ENCODE measurements at regions not wholly inside any gene's neighbourhood (a gene's known extent, or its start where the extent isn't known, plus 50 kb on each side); places are given as distances from the start of the nearest gene placed in this dataset.

- TF ChIP-seq MAX (IDR thresholded peaks at IDR 0.05; ENCODE audit: low read depth, low read length): no peak
- TF ChIP-seq MYC (IDR thresholded peaks at IDR 0.05; ENCODE audit: low read depth, low read length): no peak
- TF ChIP-seq CTCF (IDR thresholded peaks at IDR 0.05; ENCODE audit: low read depth, low read length): no peak
- no peak for TF ChIP-seq POLR2A (IDR thresholded peaks at IDR 0.05; ENCODE audit: extremely low read depth, insufficient read length)
- H3K4me3 ChIP-seq (ENCODE audit: low read depth, low read length): no peak overlapping the region
- no peak for DNase-seq (ENCODE audit: low read depth)
These were observed 73.9 kb downstream of the MATN1 start for GRCh38 chr1:30649321-30649991.

DNA sequence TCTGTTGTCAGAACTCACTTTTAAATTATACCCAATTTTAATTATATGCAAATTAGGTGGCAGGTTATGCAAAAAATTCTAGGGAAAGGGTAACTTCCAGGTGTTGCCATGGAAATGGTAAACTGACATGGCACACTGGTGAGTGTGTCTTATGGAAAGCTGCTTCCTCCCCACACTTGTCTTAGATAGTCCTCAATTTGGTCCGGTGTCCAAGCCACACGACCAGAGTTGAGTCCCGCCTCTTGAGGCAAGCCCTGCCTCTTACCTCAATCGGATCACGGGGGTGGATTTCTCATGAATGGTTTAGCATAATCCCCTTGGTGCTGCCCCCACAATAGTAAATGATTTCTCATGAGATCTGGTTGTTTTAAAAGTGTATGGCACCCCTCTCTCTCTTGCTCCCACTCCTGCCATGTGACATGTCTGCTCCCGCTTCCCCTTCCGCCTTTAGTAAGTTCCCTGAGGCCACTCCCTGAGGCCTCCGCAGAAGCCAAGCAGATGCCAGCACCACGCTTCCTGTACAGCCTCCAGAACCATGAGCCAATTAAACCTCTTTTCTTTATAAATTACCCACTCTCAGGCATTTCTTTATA, 74.9 kb downstream of the MATN1 start:
- H3K4me3 ChIP-seq (ENCODE audit: low read depth, low read length): no peak overlapping the region
- DNase-seq (ENCODE audit: low read depth): no peak
- TF ChIP-seq POLR2A (IDR thresholded peaks at IDR 0.05; ENCODE audit: extremely low read depth, insufficient read length) (no peak), CTCF (IDR thresholded peaks at IDR 0.05; ENCODE audit: low read depth, low read length) (no peak), MAX (IDR thresholded peaks at IDR 0.05; ENCODE audit: low read depth, low read length) (no peak), MYC (IDR thresholded peaks at IDR 0.05; ENCODE audit: low read depth, low read length) (no peak)

DNA sequence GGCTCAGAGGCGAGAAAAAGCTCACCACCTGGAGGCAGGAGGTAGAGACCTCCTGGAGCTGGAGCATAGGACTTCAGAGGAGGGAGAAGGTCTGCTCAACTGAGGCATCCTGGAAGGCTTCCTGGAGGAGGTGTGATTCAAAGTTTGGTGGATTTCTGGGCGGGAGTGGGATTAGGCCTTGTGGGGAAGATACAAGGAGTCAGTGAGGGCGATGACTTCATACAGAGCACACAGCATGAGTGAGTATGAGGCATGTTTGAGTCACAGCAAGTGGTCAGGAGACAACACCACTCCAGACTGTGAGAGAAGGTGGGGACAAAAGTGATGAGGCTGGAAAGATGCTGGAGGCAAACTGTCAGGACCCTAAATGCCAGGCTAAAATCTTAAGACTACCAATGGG, 77.6 kb downstream of the MATN1 start:
- no peak for DNase-seq (ENCODE audit: low read depth)
- H3K4me3 ChIP-seq (ENCODE audit: low read depth, low read length): no peak overlapping the region
- no peak for TF ChIP-seq POLR2A (IDR thresholded peaks at IDR 0.05; ENCODE audit: extremely low read depth, insufficient read length)
- TF ChIP-seq MAX (IDR thresholded peaks at IDR 0.05; ENCODE audit: low read depth, low read length): no peak
- no peak for TF ChIP-seq CTCF (IDR thresholded peaks at IDR 0.05; ENCODE audit: low read depth, low read length)
- no peak for TF ChIP-seq MYC (IDR thresholded peaks at IDR 0.05; ENCODE audit: low read depth, low read length)

GRCh38 chr1:30642391-30643120, 80.8 kb downstream of the MATN1 start:
- H3K4me3 ChIP-seq (ENCODE audit: low read depth, low read length): no peak overlapping the region
- no peak for TF ChIP-seq CTCF (IDR thresholded peaks at IDR 0.05; ENCODE audit: low read depth, low read length)
- DNase-seq (ENCODE audit: low read depth): no peak

DNA sequence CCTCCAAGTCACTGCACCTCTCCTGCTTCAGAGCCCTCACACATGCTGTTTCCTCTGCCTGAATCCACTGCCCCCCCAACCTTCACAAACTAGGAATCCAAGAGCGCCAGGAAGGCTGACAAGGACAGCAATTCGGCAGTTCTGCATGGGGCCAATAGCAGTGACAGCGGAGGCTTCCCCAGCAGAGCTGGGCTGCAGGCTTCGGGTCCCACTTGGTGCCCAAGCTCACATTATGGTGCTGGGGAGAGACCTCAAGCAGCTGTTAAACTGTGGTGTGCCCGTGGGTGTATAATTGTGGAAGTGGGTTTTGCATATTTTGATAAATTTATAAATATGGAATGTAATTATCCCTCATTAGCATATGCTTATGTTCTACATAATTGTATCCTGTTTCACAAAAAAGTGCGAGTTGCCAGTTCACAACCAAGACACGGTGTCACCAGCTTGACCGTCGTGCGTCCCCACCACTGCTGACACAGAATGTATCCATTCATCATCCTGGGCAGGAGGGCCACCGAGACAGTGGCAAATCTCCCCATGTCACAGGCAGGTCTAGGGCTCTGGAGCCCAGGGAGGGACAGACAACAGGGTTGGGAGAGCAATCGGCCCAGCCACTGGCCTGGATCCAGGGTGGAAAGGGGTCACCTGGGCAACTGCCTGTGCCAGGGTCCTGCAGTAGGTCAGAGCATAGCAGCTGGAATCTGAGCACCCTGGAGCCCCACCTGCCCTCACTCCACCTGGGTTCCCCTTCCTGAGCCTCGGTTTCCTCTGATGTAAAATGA, 81.6 kb downstream of the MATN1 start:
- DNase-seq (ENCODE audit: low read depth): no peak

More for the DNA sequence above, 81.6 kb downstream of the MATN1 start:
- TF ChIP-seq MYC (IDR thresholded peaks at IDR 0.05; ENCODE audit: low read depth, low read length) (no peak), MAX (IDR thresholded peaks at IDR 0.05; ENCODE audit: low read depth, low read length) (no peak), CTCF (IDR thresholded peaks at IDR 0.05; ENCODE audit: low read depth, low read length) (no peak), POLR2A (IDR thresholded peaks at IDR 0.05; ENCODE audit: extremely low read depth, insufficient read length) (no peak)
- H3K4me3 ChIP-seq (ENCODE audit: low read depth, low read length): no peak overlapping the region

All from NB4 (cell line).